ENCODE measurements at regions not wholly inside any gene's neighbourhood (a gene's known extent, or its start where the extent isn't known, plus 50 kb on each side); places are given as distances from the start of the nearest gene placed in this dataset.
"Not testable (repeated sequence)": the region's sequence is repeated elsewhere in the genome, so short reads cannot be mapped to it uniquely, and the experiment has no call there.

- DNase-seq: not testable (repeated sequence)
Measured at GRCh38 chr2:132317026-132317680, 99.5 kb upstream of the GPR39 start.

DNA sequence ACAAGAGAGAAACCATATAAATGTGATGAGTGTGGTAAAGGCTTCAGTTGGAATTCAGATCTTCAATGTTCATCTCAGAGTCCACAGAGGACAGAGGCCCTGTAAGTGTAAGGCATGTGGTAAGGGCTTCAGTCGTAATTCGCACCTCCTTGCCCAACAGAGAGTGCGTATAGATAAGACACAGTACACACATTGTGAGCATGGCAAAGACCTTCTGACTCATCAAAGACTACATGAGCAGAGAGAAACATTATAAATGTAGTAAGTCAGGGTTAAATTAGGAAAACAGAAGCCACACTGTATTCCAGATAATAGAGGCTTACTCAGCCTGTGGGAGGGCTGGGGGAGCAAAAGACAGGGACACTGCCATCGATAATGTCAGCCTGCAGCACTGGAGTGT is 98.1 kb upstream of the GPR39 start:
- peak in 1 of 58 donors; percentile 3 for DNase-seq

GRCh38 chr2:132324005-132324404 is 92.6 kb upstream of the GPR39 start:
- not testable (repeated sequence) for DNase-seq

DNA sequence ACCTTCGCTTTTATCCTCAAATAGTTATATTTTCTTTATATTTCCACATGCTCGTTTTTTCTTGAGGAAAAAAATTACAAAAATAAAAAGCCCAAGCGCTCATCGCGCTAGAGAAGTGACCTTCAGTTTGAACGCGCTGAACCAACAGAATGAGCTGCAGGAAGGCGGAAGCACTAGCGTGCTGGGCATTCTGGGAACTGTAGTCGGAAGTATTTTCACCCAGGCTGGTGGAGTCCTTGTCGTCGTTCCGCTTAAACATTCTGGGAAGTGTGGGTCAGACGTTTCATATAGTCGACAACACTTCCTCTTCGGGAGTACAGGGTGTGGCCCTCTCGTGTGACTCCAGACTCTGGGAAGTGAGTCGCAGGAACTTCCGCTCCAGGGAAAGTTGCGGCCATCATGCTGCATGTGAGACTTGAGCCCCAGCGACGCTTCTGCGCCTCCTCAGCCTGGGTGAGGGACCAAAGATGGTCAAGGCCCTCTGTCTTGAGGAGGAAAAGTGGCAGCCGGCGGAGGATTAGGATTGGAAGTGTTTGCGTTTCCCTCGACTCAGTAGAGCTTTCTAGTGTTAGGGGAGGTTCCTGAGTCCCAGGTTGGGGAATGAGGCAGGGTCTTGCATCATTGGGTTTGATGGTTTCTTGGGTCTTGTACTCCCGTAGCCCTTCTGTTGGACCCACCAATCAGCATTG is 84.1 kb upstream of the GPR39 start:
- DNase-seq: not testable (repeated sequence)

DNA sequence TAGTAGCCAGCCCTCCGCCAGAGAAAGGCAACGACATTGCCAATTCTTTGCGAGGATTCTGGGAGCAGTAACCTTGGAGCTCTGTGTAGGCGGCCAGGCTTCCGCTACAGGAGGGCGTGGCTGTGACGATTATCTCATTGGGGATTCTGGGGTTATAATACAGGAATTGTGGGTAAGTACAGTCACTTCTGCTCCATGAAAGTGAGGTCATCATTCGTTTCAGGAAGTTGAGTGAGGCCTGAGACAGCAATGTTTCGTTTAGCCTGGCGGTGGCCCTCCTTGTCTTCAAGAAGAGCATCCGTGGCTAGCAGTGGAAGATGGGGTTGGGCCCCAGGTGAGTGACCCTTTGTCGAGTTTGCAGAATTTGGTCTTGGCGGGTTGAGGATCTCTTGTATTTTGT is 79.5 kb upstream of the GPR39 start:
- DNase-seq: not testable (repeated sequence)

GRCh38 chr2:132337844-132338243 is 78.8 kb upstream of the GPR39 start:
- not testable (repeated sequence) for DNase-seq

GRCh38 chr2:132347041-132347780 is 69.4 kb upstream of the GPR39 start:
- peak; percentile 4 to 94 (median 78) for DNase-seq

DNA sequence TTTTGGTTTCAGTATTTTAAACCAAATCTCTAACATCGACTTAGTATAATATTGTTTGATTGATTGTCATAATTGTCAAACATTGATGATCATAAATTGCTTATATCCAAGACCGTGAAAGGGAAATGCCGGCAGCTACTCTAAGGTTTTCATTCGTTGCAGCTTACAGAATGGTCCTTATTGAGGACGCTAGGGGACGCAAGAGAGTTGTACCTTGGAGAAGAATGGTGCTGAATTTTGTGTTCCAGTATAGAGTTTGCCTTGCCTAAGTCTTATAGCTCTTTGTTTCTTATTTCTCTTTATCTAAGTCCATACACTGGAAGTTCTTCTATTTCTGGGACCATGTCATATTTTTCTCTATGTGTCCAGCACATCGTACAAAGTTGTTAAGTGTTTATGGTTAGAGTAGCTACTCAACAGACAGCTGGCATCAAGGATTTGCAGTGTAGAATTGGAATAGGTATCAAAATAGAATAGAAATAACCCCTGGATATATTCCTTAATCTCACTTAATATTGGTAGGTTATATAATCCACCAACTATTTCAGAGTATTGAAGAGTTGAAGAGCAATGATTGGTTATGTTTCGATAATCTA is 67.4 kb upstream of the GPR39 start:
- peak in 18 of 58 donors; percentile 2 to 48 (median 31) for DNase-seq

DNA sequence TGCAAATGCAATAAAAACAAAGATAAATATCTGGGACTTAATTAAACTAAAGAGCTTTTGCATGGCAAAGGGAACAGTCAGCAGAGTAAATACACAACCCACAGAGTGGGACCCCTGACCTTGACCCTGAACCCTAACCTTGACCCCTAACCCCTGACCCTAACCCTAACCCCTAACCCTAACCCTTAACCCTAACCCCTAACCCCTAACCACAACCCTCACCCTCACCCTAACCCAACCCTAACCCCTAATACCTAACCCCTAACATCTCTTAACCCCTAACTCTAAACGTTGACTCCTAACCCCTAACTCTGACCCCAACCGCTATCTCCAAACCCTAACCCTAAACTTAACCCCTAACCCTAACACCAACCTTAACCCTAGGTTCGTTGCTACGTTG is 64.9 kb upstream of the GPR39 start:
- not testable (repeated sequence) for DNase-seq

DNA sequence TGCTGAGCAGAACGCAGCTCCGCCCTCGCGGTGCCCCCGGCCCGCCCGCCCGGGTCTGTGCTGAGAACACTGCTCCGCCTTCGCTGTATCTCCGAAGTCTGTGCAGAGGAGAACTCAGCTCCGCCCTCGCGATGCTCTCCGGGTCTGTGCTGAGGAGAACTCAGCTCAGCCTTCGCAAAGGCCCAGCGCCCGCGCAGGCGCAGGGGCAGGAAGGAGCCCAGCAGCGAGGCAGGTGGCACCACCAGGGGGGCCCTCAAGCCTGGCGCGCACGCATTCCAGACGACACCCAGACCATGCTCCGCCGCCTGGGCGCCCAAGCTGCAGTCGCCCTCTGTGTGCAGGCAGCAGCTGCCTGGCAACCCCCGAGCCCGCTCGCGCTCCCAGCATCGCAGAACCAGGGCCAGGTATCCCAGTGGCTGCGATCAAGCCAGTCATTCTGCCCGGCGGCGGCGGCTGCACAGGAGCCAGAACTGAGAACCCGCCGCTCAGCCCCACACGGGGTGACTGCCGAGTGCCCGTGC is 64.1 kb upstream of the GPR39 start:
- peak in 56 of 58 donors; percentile 15 to 92 (median 66) for DNase-seq

- peak in 2 of 58 donors; percentile 50 to 61 for DNase-seq
Measured at GRCh38 chr2:132353380-132353779, 63.2 kb upstream of the GPR39 start.

GRCh38 chr2:132360964-132361363 is 55.6 kb upstream of the GPR39 start:
- DNase-seq: not testable (repeated sequence)

- not testable (repeated sequence) for DNase-seq
Measured at GRCh38 chr2:132361498-132361897, 55.1 kb upstream of the GPR39 start.

DNA sequence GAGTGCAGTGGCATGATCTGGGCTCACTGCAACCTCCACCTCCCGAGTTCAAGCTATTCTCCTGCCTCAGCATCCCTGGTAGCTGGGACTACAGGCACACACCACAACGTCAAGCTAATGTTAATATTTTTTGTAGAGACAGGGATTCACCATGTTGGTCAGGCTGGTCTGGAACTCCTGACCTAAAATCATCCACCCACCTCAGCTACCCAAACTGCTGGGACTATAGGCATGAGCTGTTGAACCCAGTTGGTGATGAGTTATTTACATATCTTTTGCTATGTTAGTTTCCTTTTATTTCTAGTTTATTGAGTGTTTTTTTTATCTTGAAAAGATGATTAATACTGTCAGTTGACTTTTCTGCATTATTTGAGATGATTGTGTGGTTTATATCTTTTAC is 53.3 kb upstream of the GPR39 start:
- DNase-seq: not testable (repeated sequence)

GRCh38 chr2:132365963-132366362 is 50.6 kb upstream of the GPR39 start:
- DNase-seq: not testable (repeated sequence)

DNA sequence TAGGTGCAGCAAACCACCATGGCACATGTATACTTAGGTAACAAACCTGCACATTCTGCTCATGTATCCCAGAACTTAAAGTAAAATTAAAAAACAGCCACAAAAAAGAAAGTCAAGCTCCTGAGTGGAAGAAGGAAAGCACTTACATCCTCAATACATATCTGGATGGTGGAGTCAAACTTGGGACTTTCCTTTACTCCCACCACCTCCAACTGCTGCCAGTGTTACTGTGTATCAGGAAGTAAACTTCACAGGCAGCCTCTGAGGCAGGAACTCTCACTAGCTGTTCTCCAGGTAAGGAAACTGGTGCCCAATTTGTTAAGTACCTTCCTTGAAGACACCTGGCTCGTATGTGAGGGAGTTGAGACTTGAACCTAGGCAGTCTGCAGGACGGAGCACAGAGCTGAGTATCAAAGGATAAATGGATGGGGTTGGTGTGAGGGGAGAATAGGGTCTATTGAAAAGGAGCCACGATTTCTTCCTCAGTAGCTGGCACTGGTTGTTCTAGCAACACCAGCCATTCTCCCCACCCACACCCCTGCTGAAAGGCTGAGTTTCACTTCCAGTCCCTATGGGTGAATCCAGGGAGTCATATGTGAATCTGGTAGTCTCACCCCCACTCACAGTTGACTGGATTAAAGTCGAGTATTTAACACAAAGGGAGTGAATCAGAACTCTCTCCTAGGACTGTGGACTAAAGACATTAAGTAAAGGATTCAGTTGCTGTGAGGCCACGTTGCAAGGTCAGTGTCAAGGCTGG is 50.0 kb upstream of the GPR39 start:
- DNase-seq: no peak

Data from anterior cingulate cortex (tissue), 58 donors.